Left lung (tissue), 4 donors: ENCODE measurements at regions not wholly inside any gene's neighbourhood (a gene's known extent, or its start where the extent isn't known, plus 50 kb on each side); places are given as distances from the start of the nearest gene placed in this dataset.

ENCODE experiments used
- ATAC-seq: fragments of 200-7000 bp; cut with Tn5 transposase; one replicate; pipeline ENCODE4 v1.9.1; 2020; ENCODE audit warnings: moderate library complexity
- DNase-seq, 4 donors: peaks; one replicate each; pipeline ENCODE4 v3.0.0-alpha.2; 2013 to 2020
- H3K27ac ChIP-seq, 2 donors: fragments of 200-600 bp; sonication (generic) in 1 of 2; one replicate each; pipeline versions ENCODE4 v1.5.0 to v1.8.0; 2020 to 2021
- H3K27me3 ChIP-seq, 2 donors: fragments of 200-600 bp; sonication (generic) in 1 of 2; one replicate each; pipeline versions ENCODE4 v1.5.0 to v1.8.0; 2020 to 2021
- H3K36me3 ChIP-seq, 2 donors: fragments of 200-600 bp; sonication (generic) in 1 of 2; one replicate each; pipeline versions ENCODE4 v1.5.0 to v1.8.0; 2020 to 2021
- H3K4me1 ChIP-seq, 2 donors: fragments of 200-600 bp; one replicate each; pipeline ENCODE4 v1.8.0; 2021
- H3K4me3 ChIP-seq, 2 donors: fragments of 200-600 bp; sonication (generic) in 1 of 2; one replicate each; pipeline versions ENCODE4 v1.5.0 to v1.8.0; 2020 to 2021; ENCODE audit warnings: mild to moderate bottlenecking in 1 of 2
- H3K9me3 ChIP-seq, 2 donors: fragments of 200-600 bp; sonication (generic) in 1 of 2; one replicate each; pipeline versions ENCODE4 v1.5.0 to v1.8.0; 2020 to 2021
- CTCF ChIP-seq, 2 donors: fragments of 200-600 bp; sonication (generic) in 1 of 2; IDR thresholded peaks; one replicate each; pipeline versions ENCODE4 v1.5.0 to v1.8.0; 2021; ENCODE audit warnings: antibody characterized with exemption in 2 of 2
- intact Hi-C, 2 donors: fragments of 100-400 bp; cut with DNase I; formaldehyde crosslinking; loops; one replicate each; pipeline versions ENCODE4 v1.11.2 to v1.14.2; 2022
- donor health status: DM: no; HTN: yes; CAD: no.
- donor health status: DM: no; HTN: no; CAD: no.

GRCh38 chr12:98090731-98091130 is 424.7 kb upstream of the TMPO start:
- TF ChIP-seq CTCF (IDR thresholded peaks at IDR 0.05): no peak
- no peak for ATAC-seq
- intact Hi-C loops: no loop called here
- Histone ChIP-seq H3K36me3 (no peaks in the 10 kb centered on the region), H3K27ac (no peak overlapping the region), H3K9me3 (peaks cover 0 to 3% of the 10 kb centered on the region in 2 donors), H3K4me1 (no peaks in the 10 kb centered on the region), H3K4me3 (no peak overlapping the region), H3K27me3 (no peaks in the 10 kb centered on the region)
- DNase-seq: peak in 1 of 4 donors; percentile 36

- intact Hi-C loops: no loop called here
- Histone ChIP-seq H3K36me3 (no peaks in the 10 kb centered on the region), H3K4me3 (no peak overlapping the region), H3K27me3 (no peaks in the 10 kb centered on the region), H3K9me3 (peaks cover 0 to 3% of the 10 kb centered on the region in 2 donors), H3K27ac (no peak overlapping the region), H3K4me1 (no peaks in the 10 kb centered on the region)
- ATAC-seq (no peak), DNase-seq (no peak)
- TF ChIP-seq CTCF (IDR thresholded peaks at IDR 0.05): no peak
Observed at GRCh38 chr12:98096436-98096835, 419.0 kb upstream of the TMPO start.

GRCh38 chr12:98106031-98106683 is 409.2 kb upstream of the TMPO start:
- intact Hi-C loops: no loop called here
- Histone ChIP-seq H3K27me3 (no peaks in the 10 kb centered on the region), H3K9me3 (no peaks in the 10 kb centered on the region), H3K4me3 (no peak overlapping the region), H3K36me3 (no peaks in the 10 kb centered on the region), H3K4me1 (no peaks in the 10 kb centered on the region), H3K27ac (no peak overlapping the region)
- TF ChIP-seq CTCF (IDR thresholded peaks at IDR 0.05): no peak
- DNase-seq (no peak), ATAC-seq (no peak)

GRCh38 chr12:98109266-98109665 is 406.1 kb upstream of the TMPO start:
- H3K4me1 ChIP-seq: no peaks in the 10 kb centered on the region

GRCh38 chr12:98110536-98110935 is 404.9 kb upstream of the TMPO start:
- no peak for TF ChIP-seq CTCF (IDR thresholded peaks at IDR 0.05)
- no peaks in the 10 kb centered on the region for H3K9me3 ChIP-seq
- no peaks in the 10 kb centered on the region for H3K27me3 ChIP-seq
- intact Hi-C loops: no loop called here
- H3K27ac ChIP-seq: no peak overlapping the region
- ATAC-seq: no peak
- no peak overlapping the region for H3K4me3 ChIP-seq
- DNase-seq: peak in 2 of 4 donors; percentile 82 to 83
- no peaks in the 10 kb centered on the region for H3K4me1 ChIP-seq
- no peaks in the 10 kb centered on the region for H3K36me3 ChIP-seq

More at GRCh38 chr12:98109266-98109665, 406.1 kb upstream of the TMPO start:
- no peak for TF ChIP-seq CTCF (IDR thresholded peaks at IDR 0.05)
- Histone ChIP-seq H3K4me3 (no peak overlapping the region), H3K27ac (no peak overlapping the region), H3K27me3 (no peaks in the 10 kb centered on the region), H3K9me3 (no peaks in the 10 kb centered on the region), H3K36me3 (no peaks in the 10 kb centered on the region)
- no peak for ATAC-seq
- intact Hi-C loops: no loop called here
- DNase-seq: peak in 1 of 4 donors; percentile 53
